Parathyroid adenoma (tissue), 2 donors: ENCODE measurements at regions not wholly inside any gene's neighbourhood (a gene's known extent, or its start where the extent isn't known, plus 50 kb on each side); places are given as distances from the start of the nearest gene placed in this dataset.

Experiments used
- H2AFZ ChIP-seq: fragments of 300-600 bp; sonication (generic); one replicate; pipeline ENCODE4 v1.7.0; 2017; ENCODE audit warnings: antibody characterized with exemption, mild to moderate bottlenecking
- H3K27ac ChIP-seq: fragments of 300-600 bp; sonication (generic); one replicate; pipeline ENCODE4 v1.7.0; 2017
- H3K27me3 ChIP-seq: fragments of 300-600 bp; sonication (generic); one replicate; pipeline ENCODE4 v1.7.0; 2017; ENCODE audit warnings: low read length; ENCODE audit not compliant: control insufficient read depth, insufficient read depth
- H3K36me3 ChIP-seq: fragments of 300-600 bp; sonication (generic); one replicate; pipeline ENCODE4 v1.7.0; 2017; ENCODE audit warnings: low read length; ENCODE audit not compliant: control insufficient read depth, insufficient read depth
- H3K4me1 ChIP-seq: fragments of 300-600 bp; sonication (generic); one replicate; pipeline ENCODE4 v1.7.0; 2017; ENCODE audit warnings: control low read depth
- H3K4me2 ChIP-seq: fragments of 300-600 bp; sonication (generic); one replicate; pipeline ENCODE4 v1.7.0; 2017; ENCODE audit warnings: low read length
- H3K4me3 ChIP-seq: fragments of 300-600 bp; sonication (generic); one replicate; pipeline ENCODE4 v1.7.0; 2017; ENCODE audit warnings: low read depth, low read length
- H3K79me2 ChIP-seq: fragments of 300-600 bp; sonication (generic); one replicate; pipeline ENCODE4 v1.7.0; 2017; ENCODE audit warnings: control low read depth
- H3K9ac ChIP-seq: fragments of 300-600 bp; sonication (generic); one replicate; pipeline ENCODE4 v1.7.0; 2017; ENCODE audit warnings: mild to moderate bottlenecking
- H3K9me3 ChIP-seq: fragments of 300-600 bp; sonication (generic); one replicate; pipeline ENCODE4 v1.7.0; 2017; ENCODE audit warnings: low read length; ENCODE audit not compliant: control insufficient read depth
- TF ChIP-seq, protein P1 (sequence below): fragments of 300-600 bp; sonication (generic); IDR thresholded peaks from one replicate; pipeline ENCODE4 v1.7.0; 2017; ENCODE audit warnings: antibody characterized with exemption, mild to moderate bottlenecking
- donor health status: primary hyperparathyroidism.

DNA sequence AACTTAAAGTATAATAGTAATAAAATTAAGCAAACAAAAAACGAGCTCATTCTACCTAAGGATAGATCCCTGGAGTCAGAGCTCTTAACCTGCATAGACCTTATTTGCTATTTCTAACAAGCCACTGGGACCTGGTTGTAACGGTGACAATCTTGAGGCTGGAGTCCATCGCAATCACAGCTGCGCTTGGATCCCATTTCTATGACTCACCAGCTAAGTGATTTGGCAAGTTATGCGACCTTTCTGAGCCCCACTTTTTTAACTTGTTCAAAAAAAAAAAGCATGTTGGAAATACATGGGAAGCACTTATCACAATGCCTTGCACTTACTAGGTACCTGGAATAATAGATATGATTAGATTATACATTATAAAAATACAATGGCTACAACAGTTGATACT, 389.5 kb upstream of the CDH4 start:
- no peaks in the 10 kb centered on the region for H3K36me3 ChIP-seq
- no peaks in the 10 kb centered on the region for H3K79me2 ChIP-seq
- no peaks in the 10 kb centered on the region for H3K4me1 ChIP-seq
- H3K4me2 ChIP-seq = no peak overlapping the region
- H3K27ac ChIP-seq = no peak overlapping the region
- TF ChIP-seq, protein P1, sequence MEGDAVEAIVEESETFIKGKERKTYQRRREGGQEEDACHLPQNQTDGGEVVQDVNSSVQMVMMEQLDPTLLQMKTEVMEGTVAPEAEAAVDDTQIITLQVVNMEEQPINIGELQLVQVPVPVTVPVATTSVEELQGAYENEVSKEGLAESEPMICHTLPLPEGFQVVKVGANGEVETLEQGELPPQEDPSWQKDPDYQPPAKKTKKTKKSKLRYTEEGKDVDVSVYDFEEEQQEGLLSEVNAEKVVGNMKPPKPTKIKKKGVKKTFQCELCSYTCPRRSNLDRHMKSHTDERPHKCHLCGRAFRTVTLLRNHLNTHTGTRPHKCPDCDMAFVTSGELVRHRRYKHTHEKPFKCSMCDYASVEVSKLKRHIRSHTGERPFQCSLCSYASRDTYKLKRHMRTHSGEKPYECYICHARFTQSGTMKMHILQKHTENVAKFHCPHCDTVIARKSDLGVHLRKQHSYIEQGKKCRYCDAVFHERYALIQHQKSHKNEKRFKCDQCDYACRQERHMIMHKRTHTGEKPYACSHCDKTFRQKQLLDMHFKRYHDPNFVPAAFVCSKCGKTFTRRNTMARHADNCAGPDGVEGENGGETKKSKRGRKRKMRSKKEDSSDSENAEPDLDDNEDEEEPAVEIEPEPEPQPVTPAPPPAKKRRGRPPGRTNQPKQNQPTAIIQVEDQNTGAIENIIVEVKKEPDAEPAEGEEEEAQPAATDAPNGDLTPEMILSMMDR = no peak
- H2AFZ ChIP-seq = no peak overlapping the region
- H3K27me3 ChIP-seq = peaks cover 6% of the 10 kb centered on the region
- H3K4me3 ChIP-seq = no peak overlapping the region
- H3K9ac ChIP-seq = no peak overlapping the region
- no peaks in the 10 kb centered on the region for H3K9me3 ChIP-seq

DNA sequence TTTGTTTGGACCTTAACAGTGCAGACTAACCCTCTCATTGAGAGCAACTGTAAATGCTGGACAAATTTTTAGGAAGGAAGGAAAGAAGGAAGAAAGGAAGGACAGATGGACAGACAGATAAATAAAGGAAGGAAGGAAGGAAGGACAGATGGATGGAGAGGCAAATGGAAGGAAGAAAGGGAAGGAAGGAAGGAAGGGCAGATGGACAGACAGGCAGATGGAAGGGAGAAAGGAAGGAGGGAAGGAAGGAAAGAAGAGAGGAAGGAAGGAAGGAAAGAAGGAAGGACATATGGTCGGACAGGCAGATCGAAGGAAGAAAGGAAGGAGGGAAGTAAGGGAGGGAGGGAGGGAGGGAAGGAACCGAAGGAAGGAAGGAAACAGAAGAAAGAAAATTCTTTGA, 388.5 kb upstream of the CDH4 start:
- H3K4me2 ChIP-seq = no peak overlapping the region
- H3K4me1 ChIP-seq = no peaks in the 10 kb centered on the region

DNA sequence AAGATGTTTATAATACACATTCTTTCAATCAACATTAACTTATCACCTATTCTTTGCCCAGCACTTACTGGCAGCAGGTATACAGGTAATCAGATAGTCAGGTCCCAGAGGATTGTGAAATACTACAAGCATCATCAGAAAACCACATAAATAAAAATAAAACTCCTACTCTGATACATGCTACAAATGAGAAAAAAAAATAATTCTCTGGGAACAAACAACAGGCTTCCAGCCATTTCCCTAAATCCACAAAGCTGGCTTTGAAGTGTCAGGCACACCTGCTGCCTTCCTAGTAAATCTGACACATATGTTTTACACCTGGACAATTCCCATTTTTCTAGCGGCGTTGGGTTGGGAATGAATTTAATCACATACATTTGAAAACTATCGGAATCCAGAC, 384.5 kb upstream of the CDH4 start:
- H3K27ac ChIP-seq = no peak overlapping the region
- H3K9ac ChIP-seq = no peak overlapping the region
- H3K27me3 ChIP-seq = peaks cover 6% of the 10 kb centered on the region
- no peak overlapping the region for H2AFZ ChIP-seq
- no peaks in the 10 kb centered on the region for H3K79me2 ChIP-seq
- H3K36me3 ChIP-seq = no peaks in the 10 kb centered on the region
- TF ChIP-seq, protein P1 = no peak
- H3K4me1 ChIP-seq = no peaks in the 10 kb centered on the region
- no peak overlapping the region for H3K4me2 ChIP-seq
- H3K4me3 ChIP-seq = no peak overlapping the region
- no peaks in the 10 kb centered on the region for H3K9me3 ChIP-seq

More for the DNA sequence above, 388.5 kb upstream of the CDH4 start:
- no peak overlapping the region for H3K9ac ChIP-seq
- H3K79me2 ChIP-seq = no peaks in the 10 kb centered on the region
- TF ChIP-seq, protein P1 = no peak
- no peaks in the 10 kb centered on the region for H3K9me3 ChIP-seq
- H2AFZ ChIP-seq = no peak overlapping the region
- no peak overlapping the region for H3K27ac ChIP-seq
- peaks cover 6% of the 10 kb centered on the region for H3K27me3 ChIP-seq
- no peak overlapping the region for H3K4me3 ChIP-seq
- no peaks in the 10 kb centered on the region for H3K36me3 ChIP-seq

DNA sequence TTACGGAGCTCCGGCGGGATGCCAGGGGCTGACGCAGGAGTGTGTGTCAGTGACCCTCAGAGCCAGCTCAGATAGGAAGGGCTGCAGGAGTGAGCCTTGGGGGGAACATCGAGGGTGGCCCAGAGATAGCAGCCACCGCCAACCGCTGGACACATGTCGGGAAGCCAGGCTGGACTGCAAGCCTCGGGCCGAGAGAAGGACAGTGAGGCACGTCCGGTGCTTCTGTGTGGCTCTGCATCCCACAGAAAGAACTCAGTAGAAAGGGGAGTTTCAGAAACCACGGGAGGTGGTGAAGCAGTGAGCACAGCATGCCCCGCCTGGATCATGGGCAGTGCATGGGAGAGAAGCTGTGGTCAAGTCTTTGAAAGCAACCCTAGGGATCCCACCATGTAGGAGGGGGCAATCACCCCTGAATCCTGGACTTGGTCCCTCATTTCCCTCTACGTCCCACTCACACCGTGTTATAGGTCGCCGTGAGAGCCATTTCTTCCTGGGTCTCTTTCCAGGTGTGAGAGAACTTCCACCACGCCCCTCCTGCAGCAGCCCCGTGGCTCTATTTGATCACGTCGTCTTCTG, 383.7 kb upstream of the CDH4 start:
- Histone ChIP-seq H3K4me2 (no peak overlapping the region), H3K36me3 (no peaks in the 10 kb centered on the region), H3K9ac (no peak overlapping the region), H3K4me3 (no peak overlapping the region), H3K9me3 (no peaks in the 10 kb centered on the region), H3K79me2 (no peaks in the 10 kb centered on the region), H3K27ac (no peak overlapping the region), H3K27me3 (peaks cover 6% of the 10 kb centered on the region), H2AFZ (no peak overlapping the region), H3K4me1 (no peaks in the 10 kb centered on the region)
- TF ChIP-seq, protein P1 = no peak

DNA sequence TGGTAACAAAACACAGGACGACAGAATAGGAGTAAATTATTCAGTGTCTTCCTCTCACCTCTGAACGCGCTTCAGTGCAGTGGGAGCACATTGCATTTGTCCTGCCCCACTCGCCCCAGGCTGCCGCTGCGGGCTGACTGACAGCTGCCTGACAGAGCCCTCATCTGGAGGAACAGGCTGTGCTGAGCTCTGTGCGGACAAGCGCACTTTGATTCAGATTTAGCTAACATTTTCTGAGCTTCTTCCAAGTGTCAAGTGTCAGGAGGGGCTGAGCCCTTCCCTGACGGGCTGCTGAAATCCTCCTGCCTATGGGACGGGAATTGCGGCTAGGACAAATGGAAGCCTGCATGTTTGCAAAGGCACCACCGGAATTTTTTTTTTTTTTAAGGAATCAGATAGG, 383.0 kb upstream of the CDH4 start:
- Histone ChIP-seq H3K36me3 (no peaks in the 10 kb centered on the region), H3K9ac (no peak overlapping the region), H3K27me3 (peaks cover 6% of the 10 kb centered on the region), H3K4me3 (no peak overlapping the region), H3K79me2 (no peaks in the 10 kb centered on the region), H3K9me3 (no peaks in the 10 kb centered on the region), H3K4me1 (no peaks in the 10 kb centered on the region), H2AFZ (no peak overlapping the region), H3K4me2 (no peak overlapping the region), H3K27ac (no peak overlapping the region)
- TF ChIP-seq, protein P1 = no peak
